Breast epithelium (tissue), 3 donors: ENCODE measurements at regions not wholly inside any gene's neighbourhood (a gene's known extent, or its start where the extent isn't known, plus 50 kb on each side); places are given as distances from the start of the nearest gene placed in this dataset.

Experiments
- CTCF ChIP-seq, 3 donors: fragments of 450-650 bp; IDR thresholded peaks; one replicate each; pipeline ENCODE4 v1.5.1; 2016 to 2017; ENCODE audit warnings: antibody characterized with exemption in 3 of 3, mild to moderate bottlenecking in 3 of 3, moderate library complexity in 3 of 3
- POLR2A ChIP-seq: fragments of 450-650 bp; IDR thresholded peaks from one replicate; pipeline ENCODE4 v1.6.1; 2016; ENCODE audit warnings: antibody characterized with exemption, mild to moderate bottlenecking, moderate library complexity
- POLR2AphosphoS5 ChIP-seq, 3 donors: sonication (generic); formaldehyde crosslinking; IDR thresholded peaks; one replicate each; pipeline ENCODE4 v1.6.1; 2017; ENCODE audit warnings: antibody characterized with exemption in 3 of 3

- TF ChIP-seq CTCF (IDR thresholded peaks at IDR 0.05) (no peak), POLR2AphosphoS5 (IDR thresholded peaks at IDR 0.05) (no peak), POLR2A (no peak)
Measured at GRCh38 chr17:6019959-6020358, 50.2 kb upstream of the WSCD1 start.
